GF-D8 (cell line): ENCODE measurements at regions not wholly inside any gene's neighbourhood (a gene's known extent, or its start where the extent isn't known, plus 50 kb on each side); places are given as distances from the start of the nearest gene placed in this dataset.
"Not testable (repeated sequence)": the region's sequence is repeated elsewhere in the genome, so short reads cannot be mapped to it uniquely, and the experiment has no call there.

ENCODE experiments used
- DNase-seq: peaks from one replicate; lab custom pipeline; 2025; lab: John Stamatoyannopoulos, UW

DNA sequence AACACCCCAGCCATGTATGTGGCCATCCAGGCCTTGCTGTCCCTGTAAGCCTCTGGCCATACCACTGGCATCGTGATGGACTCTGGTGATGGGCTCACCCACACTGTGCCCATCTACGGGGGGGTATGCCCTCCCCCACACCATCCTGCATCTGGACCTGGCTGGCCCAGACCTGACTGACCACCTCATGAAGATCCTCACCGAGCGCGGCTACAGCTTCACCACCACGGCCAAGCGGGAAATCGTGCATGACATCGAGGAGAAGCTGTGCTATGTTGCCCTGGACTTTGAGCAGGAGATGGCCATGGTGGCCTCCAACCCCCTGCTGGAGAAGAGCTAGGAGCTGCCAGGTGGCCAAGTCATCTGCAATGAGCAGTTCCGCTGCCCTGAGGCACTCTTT, 80.4 kb upstream of the ZCCHC2 start:
- DNase-seq, result no peak

GRCh38 chr18:62445386-62445917, 77.4 kb upstream of the ZCCHC2 start:
- no peak for DNase-seq

DNA sequence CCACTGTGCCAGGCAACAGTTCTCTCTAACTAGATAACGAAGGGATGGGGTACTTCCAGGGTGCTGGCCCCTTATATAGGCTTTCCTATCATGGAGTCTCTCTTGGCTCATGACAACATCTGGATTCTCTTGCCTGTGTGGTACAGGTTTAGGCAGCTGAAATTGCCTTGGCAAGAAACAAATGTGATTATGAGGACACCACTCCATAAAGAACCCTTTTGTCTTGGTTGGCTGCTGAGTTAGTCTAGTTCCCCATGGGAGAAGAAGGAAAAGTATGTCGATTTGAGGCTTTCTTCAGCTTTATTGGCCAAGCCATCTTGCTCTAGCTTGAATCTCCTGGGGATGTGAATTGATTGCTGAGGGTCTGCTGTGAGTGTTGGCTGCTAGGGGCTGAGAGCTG, 76.3 kb upstream of the ZCCHC2 start:
- no peak for DNase-seq

- DNase-seq, result no peak
Observed at GRCh38 chr18:62447652-62448051, 75.2 kb upstream of the ZCCHC2 start.

DNA sequence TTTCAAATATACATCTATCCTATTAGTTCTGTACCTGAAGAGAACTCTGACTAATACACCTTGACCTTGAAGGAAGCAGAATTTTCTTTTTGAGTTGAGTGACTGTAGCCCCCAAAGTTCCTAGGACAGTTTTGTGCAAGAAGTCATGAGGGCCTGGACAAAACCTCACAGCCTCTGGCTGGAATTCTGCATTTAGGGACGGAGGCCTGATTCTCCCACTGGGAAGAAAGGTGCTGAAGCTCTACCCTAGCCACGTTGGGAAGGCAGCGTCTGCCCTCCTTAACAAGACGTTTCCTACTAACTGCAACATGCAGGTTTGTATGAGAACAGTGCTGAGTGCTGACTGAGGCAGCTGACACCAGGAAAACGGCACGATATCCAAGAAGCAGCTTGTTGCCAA, 74.4 kb upstream of the ZCCHC2 start:
- no peak for DNase-seq

- DNase-seq, result no peak
Observed at GRCh38 chr18:62449490-62450104, 73.2 kb upstream of the ZCCHC2 start.

DNA sequence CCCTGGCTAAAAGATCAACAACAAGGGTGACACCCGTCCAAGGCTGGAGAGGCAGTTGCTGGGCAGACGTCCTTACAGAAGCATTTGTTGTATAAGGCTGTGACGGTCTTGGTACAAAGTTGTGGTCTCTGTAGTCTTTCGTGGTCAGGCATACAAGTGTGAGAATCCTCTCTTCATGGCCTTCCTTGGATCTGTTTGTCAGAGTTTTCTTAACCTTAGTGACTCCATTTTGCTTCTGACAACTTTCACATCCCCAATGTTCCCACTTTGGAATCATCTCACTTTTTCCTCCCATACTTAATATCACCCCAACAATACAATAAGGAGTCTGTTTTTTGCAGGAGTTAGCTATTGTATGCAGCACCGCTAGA, 72.7 kb upstream of the ZCCHC2 start:
- no peak for DNase-seq

DNA sequence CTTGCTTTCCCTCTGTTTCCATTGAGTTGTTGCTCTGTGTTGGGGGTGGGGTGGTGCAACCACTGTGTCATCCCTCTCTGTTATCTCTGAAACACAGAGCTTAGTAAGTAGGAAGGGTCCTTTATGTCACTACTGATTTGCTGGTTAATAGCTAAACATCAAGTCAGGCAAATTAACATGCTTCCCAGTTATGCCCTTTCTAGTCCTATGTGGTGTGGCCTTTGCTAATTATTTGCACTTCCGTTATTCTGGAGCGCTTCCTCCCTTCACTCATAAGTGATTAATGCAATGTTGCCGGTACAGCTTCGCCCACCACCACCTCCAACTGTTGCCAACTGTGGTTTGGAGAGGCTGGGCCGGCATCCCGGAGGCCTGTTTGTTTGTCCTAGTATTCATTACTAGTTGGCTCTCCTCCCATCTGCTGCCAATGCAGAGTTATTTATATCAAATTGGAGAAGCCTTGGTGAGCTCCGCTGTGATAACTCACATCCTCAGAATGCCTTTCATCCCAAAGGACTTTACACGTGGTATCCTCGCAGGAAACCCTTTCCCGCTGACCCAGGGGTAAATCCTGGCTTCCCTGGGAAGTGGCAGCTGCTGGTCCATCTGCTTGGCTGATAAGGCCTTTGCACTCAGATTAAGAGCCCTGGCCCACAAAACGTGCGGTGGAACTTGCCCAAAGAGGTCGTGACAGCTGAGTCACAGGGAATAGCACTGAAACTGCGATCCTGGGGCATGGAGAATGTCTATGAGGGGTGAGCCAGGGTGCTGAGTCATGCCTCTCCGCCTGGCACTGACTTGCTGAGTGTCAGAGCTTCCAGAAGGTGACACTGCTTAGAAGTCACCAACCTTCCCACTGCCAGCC, 72.0 kb upstream of the ZCCHC2 start:
- DNase-seq, result peak; percentile 28

- peak; percentile 49 for DNase-seq
Observed at GRCh38 chr18:62452280-62452831, 70.5 kb upstream of the ZCCHC2 start.

DNA sequence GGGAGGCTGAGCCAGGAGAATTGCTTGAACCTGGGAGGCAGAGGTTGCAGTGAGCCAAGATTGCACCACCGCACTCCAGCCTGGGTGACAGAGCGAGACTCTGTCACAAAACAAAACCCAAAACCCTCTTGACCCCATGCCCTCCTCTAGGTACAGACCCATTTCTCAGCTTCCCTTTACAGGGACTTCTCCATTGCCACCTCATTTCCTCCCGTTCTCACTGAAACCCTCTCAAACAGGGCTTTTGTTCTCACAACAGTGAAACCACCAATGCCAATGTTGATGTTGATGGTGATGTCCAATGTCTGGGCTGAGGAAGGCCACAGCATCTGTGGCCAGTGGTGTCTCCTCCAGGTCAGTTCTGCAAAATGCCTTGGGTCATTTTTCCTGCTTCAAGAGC, 69.0 kb upstream of the ZCCHC2 start:
- no peak for DNase-seq

DNA sequence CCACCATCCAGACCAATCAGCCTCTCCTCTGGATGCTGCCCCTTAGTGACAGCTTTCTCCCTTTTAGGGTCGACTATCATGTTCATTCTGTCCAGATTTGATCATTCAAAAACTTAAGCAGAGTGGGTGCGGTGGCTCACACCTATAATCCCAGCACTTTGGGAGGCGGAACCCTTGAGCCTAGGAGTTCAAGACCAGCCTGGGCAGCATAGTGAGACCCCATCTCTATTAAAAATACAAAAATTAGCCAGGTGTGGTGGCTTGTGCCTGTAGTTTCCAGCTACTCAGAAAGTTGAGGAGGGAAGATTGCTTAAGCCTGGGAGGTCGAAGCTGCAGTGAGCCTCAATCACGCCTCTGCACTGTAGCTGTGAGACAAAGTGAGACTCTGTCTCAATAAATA, 68.3 kb upstream of the ZCCHC2 start:
- no peak for DNase-seq

DNA sequence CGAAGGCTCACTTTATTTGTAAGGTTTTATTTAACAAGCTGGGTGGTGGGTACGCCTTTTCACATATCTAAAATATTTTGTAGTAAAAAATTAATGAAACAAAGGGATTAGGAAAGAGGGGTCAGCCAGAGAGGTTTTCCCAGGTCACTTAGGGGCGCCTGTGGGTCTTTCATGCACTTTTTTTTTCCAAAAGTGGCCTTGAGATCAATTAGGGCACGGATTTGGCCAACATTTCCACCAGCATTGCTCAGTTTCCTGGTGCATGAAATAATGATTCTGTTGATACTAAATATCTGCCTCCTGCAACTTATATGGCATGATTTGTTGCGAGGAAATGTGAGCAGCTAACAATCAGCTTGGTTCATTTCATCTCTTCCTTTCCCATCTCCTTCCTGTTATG, 67.6 kb upstream of the ZCCHC2 start:
- no peak for DNase-seq

DNA sequence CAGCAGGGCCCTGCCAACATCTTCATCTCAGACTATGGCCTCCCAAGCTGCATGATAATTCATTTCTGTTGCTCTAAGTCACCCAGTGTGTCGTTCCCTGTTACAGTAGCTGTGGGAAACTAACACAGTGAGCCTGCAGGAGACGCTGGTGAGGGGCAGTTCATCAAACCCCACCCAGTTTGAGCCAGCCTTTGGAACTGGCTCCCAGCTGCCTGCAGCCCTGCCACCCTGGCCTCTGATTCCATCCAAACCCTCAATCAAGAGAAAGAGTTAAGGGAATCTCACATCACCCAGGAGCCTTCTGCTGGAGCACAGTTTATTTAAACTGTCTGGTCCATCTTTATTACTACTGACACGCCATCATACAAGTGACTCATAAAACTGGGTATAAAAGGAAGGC, 64.9 kb upstream of the ZCCHC2 start:
- DNase-seq, result no peak

- DNase-seq, result no peak
Observed at GRCh38 chr18:62458346-62458745, 64.5 kb upstream of the ZCCHC2 start.

GRCh38 chr18:62458868-62459716, 63.7 kb upstream of the ZCCHC2 start:
- no peak for DNase-seq

- DNase-seq, result peak; percentile 14
Observed at GRCh38 chr18:62460851-62461300, 61.9 kb upstream of the ZCCHC2 start.

GRCh38 chr18:62461591-62461990, 61.2 kb upstream of the ZCCHC2 start:
- DNase-seq, result no peak

DNA sequence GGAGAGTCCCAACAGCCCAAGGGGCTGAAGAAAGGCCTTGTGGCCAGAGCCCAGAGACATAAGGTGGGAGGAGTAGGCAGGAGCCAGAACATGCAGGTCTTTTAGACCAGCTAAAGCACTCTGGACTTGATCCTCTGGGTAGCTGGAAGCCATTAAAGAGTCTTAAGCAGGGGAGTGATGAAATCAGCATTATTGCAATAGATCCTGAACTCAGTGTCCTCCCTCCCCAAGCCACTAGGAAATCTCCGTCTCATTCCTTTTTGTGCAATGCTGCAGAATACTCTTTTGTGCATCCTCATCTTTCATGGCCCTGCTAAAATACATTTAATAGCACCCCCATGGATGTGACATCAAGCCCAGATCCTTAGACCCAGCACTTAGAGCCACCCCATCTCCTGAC, 58.6 kb upstream of the ZCCHC2 start:
- DNase-seq, result no peak

GRCh38 chr18:62469131-62469530, 53.7 kb upstream of the ZCCHC2 start:
- DNase-seq, result not testable (repeated sequence)
